HG03159 (cell line): ENCODE measurements at regions not wholly inside any gene's neighbourhood (a gene's known extent, or its start where the extent isn't known, plus 50 kb on each side); places are given as distances from the start of the nearest gene placed in this dataset.

Experiments used
- ATAC-seq: cut with Tn5 transposase; IDR thresholded peaks from one replicate; pipeline ENCODE4 v1.9.1; 2021; ENCODE audit warnings: mild to moderate bottlenecking, moderate library complexity; ENCODE audit not compliant: unreplicated experiment

GRCh38 chr10:94043431-94043990, 49.8 kb downstream of the PLCE1 start:
- ATAC-seq = no peak

- ATAC-seq = no peak
These were observed 52.4 kb downstream of the PLCE1 start for GRCh38 chr10:94046098-94046497.

GRCh38 chr10:94047293-94047692, 53.6 kb downstream of the PLCE1 start:
- ATAC-seq = no peak

- ATAC-seq = no peak
These were observed 56.2 kb downstream of the PLCE1 start for GRCh38 chr10:94049911-94050310.

DNA sequence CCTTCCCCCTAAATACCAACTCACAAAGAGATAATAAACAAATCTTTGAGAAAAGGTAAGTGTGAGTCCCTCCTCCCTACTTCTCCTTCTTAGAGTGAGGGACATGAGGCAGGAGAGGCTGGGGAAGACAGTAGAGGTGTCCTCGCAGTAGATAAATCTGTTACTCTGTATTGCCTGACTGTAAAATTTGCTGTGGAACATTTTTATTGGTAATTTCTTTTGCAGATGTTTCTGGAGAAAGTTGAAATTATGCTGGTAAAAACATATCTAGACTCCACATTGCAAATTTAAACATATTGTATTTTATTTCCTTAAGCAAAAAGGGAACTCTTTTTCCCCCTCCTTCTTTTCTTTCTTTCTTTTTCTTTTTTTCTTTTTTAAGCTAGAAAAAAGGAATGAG, 58.5 kb downstream of the PLCE1 start:
- ATAC-seq = no peak

DNA sequence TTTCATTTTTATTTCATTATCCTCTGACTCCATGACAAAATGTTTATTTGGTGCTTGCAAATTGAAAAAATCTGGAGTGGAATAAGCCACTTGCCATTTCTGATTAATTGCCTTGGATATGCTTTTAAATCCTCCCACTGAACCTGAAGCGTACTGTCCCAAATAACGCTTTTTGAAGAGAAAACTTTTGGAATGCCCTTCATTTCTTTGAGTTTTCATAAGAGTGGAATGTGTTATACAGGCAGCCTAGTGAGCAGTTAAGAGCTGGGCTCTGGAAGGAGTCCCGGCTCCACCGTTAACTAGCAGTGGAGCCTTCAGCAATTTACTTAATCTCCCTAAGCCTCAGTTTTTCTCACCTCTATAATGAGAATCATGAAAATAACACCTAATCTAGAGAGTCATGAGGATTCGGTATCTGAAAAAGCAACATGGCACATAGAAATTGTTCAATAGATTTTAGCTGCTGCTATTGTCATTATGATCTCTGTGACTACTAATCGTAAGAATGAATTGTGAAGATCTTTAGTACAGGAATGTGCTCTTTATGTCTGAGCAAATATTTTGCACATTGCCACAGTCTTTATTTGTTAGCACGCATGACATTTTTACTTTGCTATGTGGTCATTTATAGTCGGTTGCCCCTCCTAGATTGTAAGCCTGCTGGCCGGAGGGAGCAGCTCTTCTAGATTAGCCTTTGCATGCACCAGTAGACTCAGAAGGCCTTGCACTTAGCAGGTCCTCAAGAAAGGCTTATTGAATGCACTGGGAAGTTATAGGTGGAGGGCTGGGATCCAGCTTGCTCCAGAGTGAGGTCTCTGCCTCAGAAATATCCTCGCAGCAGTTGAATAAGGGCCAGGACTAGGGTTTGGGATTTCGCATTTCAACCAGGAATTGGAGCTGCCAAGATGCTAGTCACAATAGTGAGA, 59.4 kb downstream of the PLCE1 start:
- no peak for ATAC-seq

- no peak for ATAC-seq
These were observed 65.6 kb downstream of the PLCE1 start for GRCh38 chr10:94059178-94059883.

- no peak for ATAC-seq
These were observed 67.3 kb downstream of the PLCE1 start for GRCh38 chr10:94061026-94061425.

DNA sequence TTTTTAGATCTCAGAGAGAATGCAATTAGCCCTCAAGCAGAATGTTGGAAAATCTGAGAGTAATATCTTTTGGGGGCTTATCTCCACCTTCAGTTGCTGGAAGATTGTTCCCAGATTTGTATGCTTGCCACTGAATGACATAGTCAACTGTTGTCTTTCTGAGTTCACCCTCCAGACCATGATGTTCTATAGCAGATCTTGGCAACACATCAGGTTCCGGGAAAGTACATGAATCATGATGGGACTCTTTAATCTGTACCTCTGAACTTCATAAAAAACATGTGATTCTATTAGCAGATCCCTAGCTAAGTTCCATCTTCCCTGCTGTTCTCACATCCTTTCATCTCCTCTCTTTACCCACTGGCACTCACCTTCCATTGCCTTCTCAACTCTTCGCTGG, 68.9 kb downstream of the PLCE1 start:
- ATAC-seq = no peak

- no peak for ATAC-seq
These were observed 71.6 kb downstream of the PLCE1 start for GRCh38 chr10:94065362-94065761.

DNA sequence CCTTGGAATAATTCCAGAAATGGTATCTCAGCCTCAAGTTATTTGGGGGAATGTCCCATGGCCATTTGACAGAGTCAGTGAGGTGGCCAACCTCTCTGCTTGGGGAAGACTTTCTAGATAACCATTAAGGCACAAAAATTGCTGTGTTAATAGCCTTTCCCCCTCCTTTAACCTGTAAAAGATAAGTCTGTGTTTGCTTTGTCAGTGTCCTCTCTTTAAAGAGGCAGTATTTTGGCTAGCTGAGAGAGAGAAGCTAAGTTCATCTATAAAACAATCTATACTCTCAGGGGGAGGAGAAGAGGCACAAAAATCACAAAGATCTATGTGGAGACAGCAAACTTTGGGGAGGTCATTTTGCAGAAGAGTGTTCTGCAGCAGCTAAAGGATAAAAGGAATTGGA, 72.1 kb downstream of the PLCE1 start:
- ATAC-seq = no peak

- no peak for ATAC-seq
These were observed 72.7 kb downstream of the PLCE1 start for GRCh38 chr10:94066411-94066810.

GRCh38 chr10:94069884-94070283, 76.2 kb downstream of the PLCE1 start:
- no peak for ATAC-seq

- no peak for ATAC-seq
These were observed 80.7 kb downstream of the PLCE1 start for GRCh38 chr10:94074462-94074861.

- ATAC-seq = no peak
These were observed 81.8 kb downstream of the PLCE1 start for GRCh38 chr10:94075506-94075905.

- ATAC-seq = no peak
These were observed 82.7 kb downstream of the PLCE1 start for GRCh38 chr10:94076325-94076841.

GRCh38 chr10:94077042-94077441, 83.3 kb downstream of the PLCE1 start:
- no peak for ATAC-seq

GRCh38 chr10:94080108-94080507, 86.4 kb downstream of the PLCE1 start:
- no peak for ATAC-seq

DNA sequence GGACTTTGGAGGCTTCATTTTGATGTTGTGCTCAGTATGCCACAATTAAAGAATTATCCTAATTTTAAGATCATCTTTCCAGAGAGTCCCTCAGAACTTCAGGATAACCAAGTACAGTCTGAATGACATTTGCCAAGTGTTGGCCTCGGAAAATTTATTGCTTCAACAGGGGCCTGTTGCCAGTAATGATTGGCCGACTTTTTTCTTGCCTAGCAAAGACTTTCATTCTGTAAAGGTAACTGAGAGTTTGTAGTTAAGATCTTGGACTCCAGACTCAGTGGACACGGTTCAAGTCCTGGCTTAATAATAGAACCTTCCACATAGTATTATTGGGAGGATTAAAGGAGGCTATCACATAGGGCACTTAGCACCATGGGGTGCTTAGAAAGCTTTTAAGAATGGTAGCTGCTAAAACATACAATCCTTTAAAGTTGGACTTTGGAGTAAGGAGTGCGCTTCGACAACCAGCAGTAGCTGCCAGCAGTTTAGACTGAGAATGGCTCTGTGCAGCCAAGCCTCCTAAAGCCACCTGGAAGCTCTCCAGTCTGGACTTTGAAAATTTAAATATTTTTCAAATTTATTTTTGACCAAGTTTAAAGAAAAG, 90.0 kb downstream of the PLCE1 start:
- ATAC-seq = no peak

- no peak for ATAC-seq
These were observed 90.6 kb downstream of the PLCE1 start for GRCh38 chr10:94084344-94084743.

DNA sequence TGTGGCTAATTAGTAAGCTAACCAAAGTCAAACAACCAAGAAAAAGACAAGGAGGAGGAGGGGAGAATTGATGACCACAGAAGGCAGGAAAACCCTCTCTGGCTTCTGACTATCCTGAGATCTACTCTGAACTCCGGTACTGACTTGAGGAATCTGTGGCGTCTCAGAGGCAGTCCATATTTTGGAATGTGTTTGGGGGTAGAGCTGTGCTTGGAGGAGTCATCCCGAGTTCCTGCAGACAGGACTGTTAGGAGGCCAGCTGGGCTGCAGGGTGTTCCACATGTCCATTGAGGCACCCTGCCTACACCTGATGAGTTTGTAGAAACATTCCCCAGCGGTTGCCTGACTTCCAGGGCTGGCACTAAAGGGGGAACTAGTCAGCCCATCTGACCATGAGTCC, 91.6 kb downstream of the PLCE1 start:
- ATAC-seq = no peak
